Bronchial epithelial cell (primary cell): ENCODE measurements at regions not wholly inside any gene's neighbourhood (a gene's known extent, or its start where the extent isn't known, plus 50 kb on each side); places are given as distances from the start of the nearest gene placed in this dataset.

Source experiments
- DNase-seq: peaks from one replicate; pipeline ENCODE4 v3.0.0-alpha.2; 2010; ENCODE audit warnings: low read depth
- FAIRE-seq: peaks from 2 replicates; lab custom pipeline; 2011; peaks lifted over from hg19 to GRCh38; lab: Jason Lieb, UNC
- H3K27me3 ChIP-seq: 2 replicates; pipeline ENCODE4 v1.5.1; 2011; ENCODE audit warnings: low read length; ENCODE audit not compliant: control insufficient read depth, insufficient read depth
- H3K36me3 ChIP-seq: 2 replicates; pipeline ENCODE4 v1.5.1; 2011; ENCODE audit warnings: low read length; ENCODE audit not compliant: control insufficient read depth, insufficient read depth
- H3K4me3 ChIP-seq: 2 replicates; pipeline ENCODE4 v1.5.1; 2011; ENCODE audit warnings: mild to moderate bottlenecking, low read depth, low read length, control low read depth
- TF ChIP-seq, protein P1 (sequence below): IDR thresholded peaks from 2 replicates; pipeline ENCODE4 v1.5.1; 2011; ENCODE audit warnings: mild to moderate bottlenecking, moderate library complexity, low read length, control low read depth, inconsistent platforms; ENCODE audit not compliant: insufficient read depth, severe bottlenecking

DNA sequence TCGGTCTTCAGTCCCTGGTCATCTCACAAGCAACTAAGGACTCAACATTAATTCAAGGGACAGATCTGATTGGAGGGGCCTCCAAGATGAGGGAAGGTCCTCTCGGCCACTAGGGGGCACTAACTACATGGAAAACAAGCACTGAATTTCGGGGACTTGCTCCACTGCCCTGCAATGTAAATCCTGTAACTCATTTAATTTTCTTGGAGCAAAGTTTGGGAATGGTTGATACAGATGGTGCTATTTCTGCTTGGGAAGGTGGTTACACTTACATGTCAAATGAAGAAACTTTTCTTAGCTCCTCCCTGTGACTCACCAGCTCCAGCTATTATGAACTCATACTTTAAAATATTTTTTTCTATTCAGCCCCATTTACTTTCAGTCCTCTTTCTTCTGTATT lies 97.4 kb upstream of the KCNJ15 start:
- Histone ChIP-seq H3K4me3 (no peak overlapping the region), H3K36me3 (no peaks in the 10 kb centered on the region), H3K27me3 (no peaks in the 10 kb centered on the region)
- no peak for FAIRE-seq
- TF ChIP-seq, protein P1, sequence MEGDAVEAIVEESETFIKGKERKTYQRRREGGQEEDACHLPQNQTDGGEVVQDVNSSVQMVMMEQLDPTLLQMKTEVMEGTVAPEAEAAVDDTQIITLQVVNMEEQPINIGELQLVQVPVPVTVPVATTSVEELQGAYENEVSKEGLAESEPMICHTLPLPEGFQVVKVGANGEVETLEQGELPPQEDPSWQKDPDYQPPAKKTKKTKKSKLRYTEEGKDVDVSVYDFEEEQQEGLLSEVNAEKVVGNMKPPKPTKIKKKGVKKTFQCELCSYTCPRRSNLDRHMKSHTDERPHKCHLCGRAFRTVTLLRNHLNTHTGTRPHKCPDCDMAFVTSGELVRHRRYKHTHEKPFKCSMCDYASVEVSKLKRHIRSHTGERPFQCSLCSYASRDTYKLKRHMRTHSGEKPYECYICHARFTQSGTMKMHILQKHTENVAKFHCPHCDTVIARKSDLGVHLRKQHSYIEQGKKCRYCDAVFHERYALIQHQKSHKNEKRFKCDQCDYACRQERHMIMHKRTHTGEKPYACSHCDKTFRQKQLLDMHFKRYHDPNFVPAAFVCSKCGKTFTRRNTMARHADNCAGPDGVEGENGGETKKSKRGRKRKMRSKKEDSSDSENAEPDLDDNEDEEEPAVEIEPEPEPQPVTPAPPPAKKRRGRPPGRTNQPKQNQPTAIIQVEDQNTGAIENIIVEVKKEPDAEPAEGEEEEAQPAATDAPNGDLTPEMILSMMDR: peak; percentile 67
- peak; percentile 75 for DNase-seq

GRCh38 chr21:38165466-38166172 lies 91.2 kb upstream of the KCNJ15 start:
- no peaks in the 10 kb centered on the region for H3K27me3 ChIP-seq
- no peak overlapping the region for H3K4me3 ChIP-seq
- H3K36me3 ChIP-seq: no peaks in the 10 kb centered on the region
- FAIRE-seq (no peak), DNase-seq (no peak)
- TF ChIP-seq, protein P1: no peak

- TF ChIP-seq, protein P1: no peak
- Histone ChIP-seq H3K36me3 (no peaks in the 10 kb centered on the region), H3K4me3 (no peak overlapping the region), H3K27me3 (no peaks in the 10 kb centered on the region)
- FAIRE-seq (no peak), DNase-seq (no peak)
Observed at GRCh38 chr21:38166173-38166535, 90.6 kb upstream of the KCNJ15 start.

- Histone ChIP-seq H3K27me3 (no peaks in the 10 kb centered on the region), H3K36me3 (no peaks in the 10 kb centered on the region), H3K4me3 (no peak overlapping the region)
- FAIRE-seq (no peak), DNase-seq (no peak)
- TF ChIP-seq, protein P1: no peak
Observed at GRCh38 chr21:38167345-38167744, 89.4 kb upstream of the KCNJ15 start.

DNA sequence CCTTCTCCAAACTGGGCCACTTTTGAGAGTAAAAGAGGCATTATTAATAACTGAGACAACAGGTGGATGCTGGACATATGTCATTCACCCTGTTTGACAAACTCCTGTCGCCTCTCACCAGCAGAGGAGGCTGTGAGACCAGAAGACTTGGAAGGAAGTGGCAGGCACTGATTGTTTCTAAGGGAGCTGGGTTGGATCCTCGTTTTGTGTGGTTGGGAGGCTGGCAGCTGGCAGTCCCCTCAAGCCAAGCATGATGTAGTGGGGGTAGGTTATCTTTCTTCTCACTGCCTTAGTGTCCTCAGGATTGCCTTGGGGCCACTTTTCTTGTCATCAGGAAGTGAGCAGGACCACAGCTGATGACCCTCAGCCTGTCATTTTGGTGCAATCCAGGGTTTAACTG lies 86.5 kb upstream of the KCNJ15 start:
- no peak overlapping the region for H3K4me3 ChIP-seq
- DNase-seq (peak; percentile 62), FAIRE-seq (no peak)
- H3K27me3 ChIP-seq: no peaks in the 10 kb centered on the region
- no peaks in the 10 kb centered on the region for H3K36me3 ChIP-seq
- TF ChIP-seq, protein P1: peak; percentile 84
